AG04450 (cell line): ENCODE measurements at regions not wholly inside any gene's neighbourhood (a gene's known extent, or its start where the extent isn't known, plus 50 kb on each side); places are given as distances from the start of the nearest gene placed in this dataset.

Source experiments
- CTCF ChIA-PET: fragments of 300-600, 350-600 bp; formaldehyde crosslinking; extraction: SDS; loops from one replicate; lab custom pipeline; 2022; ENCODE audit warnings: antibody characterized with exemption, inconsistent platforms; lab: Charles Lee
- POLR2A ChIA-PET: fragments of 350-600 bp; formaldehyde crosslinking; extraction: SDS; loops from one replicate; lab custom pipeline; 2021; ENCODE audit warnings: antibody characterized with exemption, inconsistent platforms; lab: Yijun Ruan, JAX
- DNase-seq: peaks from one replicate; pipeline ENCODE4 v3.0.0-alpha.2; 2011; ENCODE audit warnings: low read depth, low spot score
- H3K27ac ChIP-seq: one replicate; pipeline ENCODE4 v1.5.1; 2012; ENCODE audit warnings: low read depth, low read length, control low read depth
- H3K27me3 ChIP-seq: one replicate; pipeline ENCODE4 v1.6.0; 2012; ENCODE audit warnings: low read length; ENCODE audit not compliant: control insufficient read depth, insufficient read depth
- H3K4me3 ChIP-seq: 2 replicates; pipeline ENCODE4 v1.5.1; 2011; ENCODE audit warnings: mild to moderate bottlenecking, low read depth, low read length, control low read depth
- H3K9me3 ChIP-seq: 2 replicates; pipeline ENCODE4 v1.5.1; 2012; ENCODE audit warnings: low read length; ENCODE audit not compliant: control insufficient read depth, insufficient read depth
- TF ChIP-seq, protein P1 (sequence below): IDR thresholded peaks from 2 replicates; pipeline ENCODE4 v1.5.1; 2011; ENCODE audit warnings: low read depth, low read length, control low read depth, inconsistent platforms

- CTCF ChIA-PET = no interaction called here
- POLR2A ChIA-PET = no interaction called here
- Histone ChIP-seq H3K27me3 (no peaks in the 10 kb centered on the region), H3K27ac (no peak overlapping the region), H3K9me3 (no peaks in the 10 kb centered on the region), H3K4me3 (no peak overlapping the region)
- TF ChIP-seq, protein P1, sequence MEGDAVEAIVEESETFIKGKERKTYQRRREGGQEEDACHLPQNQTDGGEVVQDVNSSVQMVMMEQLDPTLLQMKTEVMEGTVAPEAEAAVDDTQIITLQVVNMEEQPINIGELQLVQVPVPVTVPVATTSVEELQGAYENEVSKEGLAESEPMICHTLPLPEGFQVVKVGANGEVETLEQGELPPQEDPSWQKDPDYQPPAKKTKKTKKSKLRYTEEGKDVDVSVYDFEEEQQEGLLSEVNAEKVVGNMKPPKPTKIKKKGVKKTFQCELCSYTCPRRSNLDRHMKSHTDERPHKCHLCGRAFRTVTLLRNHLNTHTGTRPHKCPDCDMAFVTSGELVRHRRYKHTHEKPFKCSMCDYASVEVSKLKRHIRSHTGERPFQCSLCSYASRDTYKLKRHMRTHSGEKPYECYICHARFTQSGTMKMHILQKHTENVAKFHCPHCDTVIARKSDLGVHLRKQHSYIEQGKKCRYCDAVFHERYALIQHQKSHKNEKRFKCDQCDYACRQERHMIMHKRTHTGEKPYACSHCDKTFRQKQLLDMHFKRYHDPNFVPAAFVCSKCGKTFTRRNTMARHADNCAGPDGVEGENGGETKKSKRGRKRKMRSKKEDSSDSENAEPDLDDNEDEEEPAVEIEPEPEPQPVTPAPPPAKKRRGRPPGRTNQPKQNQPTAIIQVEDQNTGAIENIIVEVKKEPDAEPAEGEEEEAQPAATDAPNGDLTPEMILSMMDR = no peak
- DNase-seq = no peak
These were observed 55.2 kb upstream of the FAM136A start for GRCh38 chr2:70356941-70357683.

DNA sequence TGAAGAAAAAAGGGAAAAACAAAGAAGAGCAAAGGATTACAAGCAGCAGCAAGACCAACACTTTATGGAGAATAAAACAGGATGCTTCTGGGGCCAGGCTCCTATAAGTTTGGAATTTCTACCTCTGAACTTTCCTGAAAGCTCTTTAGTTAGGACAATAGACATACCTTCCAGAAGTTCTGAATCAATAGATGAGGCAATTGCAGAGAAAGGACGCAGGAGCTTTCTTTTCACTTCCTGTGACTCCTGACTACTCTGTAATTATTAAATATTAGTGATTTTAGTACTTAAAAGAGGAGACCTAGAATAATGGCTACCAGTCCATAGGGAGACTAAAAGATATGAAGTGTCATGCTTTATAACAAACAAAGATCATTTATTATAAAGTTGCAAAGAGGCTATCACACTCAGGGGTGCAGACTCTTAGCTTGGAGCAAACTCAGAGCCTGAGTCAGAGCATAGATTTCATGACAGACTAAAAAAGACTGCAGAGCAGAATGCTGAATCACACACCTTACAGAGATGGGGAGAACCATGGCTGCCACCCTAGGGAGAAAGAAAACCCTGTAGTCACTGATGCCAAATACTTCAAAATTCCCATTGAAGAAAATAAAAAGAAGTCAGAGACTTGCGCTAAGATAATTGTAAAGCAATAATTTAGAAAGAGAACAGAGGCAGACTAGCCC is 52.5 kb upstream of the FAM136A start:
- ChIA-PET CTCF (interaction anchor here (1.0 kb wide), 1 partner anchor 263 kb away, joined by 3 read pairs; no protein-coding TSS in a partner anchor), POLR2A (no interaction called here)

More for the DNA sequence above, 52.5 kb upstream of the FAM136A start:
- H3K27ac ChIP-seq = no peak overlapping the region
- peaks cover 2% of the 10 kb centered on the region for H3K27me3 ChIP-seq
- no peak overlapping the region for H3K4me3 ChIP-seq
- DNase-seq = no peak
- TF ChIP-seq, protein P1 = no peak
- H3K9me3 ChIP-seq = no peaks in the 10 kb centered on the region
